ENCODE measurements at regions not wholly inside any gene's neighbourhood (a gene's known extent, or its start where the extent isn't known, plus 50 kb on each side); places are given as distances from the start of the nearest gene placed in this dataset.
A peak's percentile ranks its signal among the peaks of the same experiment; 100 is the strongest.

DNA sequence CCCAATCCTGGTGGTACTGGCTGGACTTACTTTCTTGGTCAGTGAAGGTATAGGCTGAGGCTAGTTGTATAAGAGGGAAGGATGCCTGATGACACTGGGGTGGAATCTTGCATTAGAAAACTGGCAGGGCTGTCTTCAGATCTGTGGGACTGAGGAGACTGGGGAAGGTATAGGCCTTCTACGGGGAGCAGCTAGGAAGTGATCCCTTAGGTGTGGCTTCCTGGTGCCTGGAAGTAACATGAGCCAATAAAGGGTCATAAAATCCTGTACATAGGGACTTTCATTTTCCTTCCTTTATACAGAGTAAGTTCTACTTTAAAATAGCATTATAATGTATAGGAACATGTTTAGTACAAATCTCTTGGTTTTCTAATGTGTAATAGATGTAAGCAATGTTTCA is 716.8 kb downstream of the LRFN5 start:
- Histone ChIP-seq H3K27ac (no peak overlapping the region), H3K4me1 (no peaks in the 10 kb centered on the region), H3K4me3 (no peak overlapping the region), H3K36me3 (no peaks in the 10 kb centered on the region), H3K9me3 (no peaks in the 10 kb centered on the region), H3K27me3 (no peaks in the 10 kb centered on the region)
- ATAC-seq: peak; percentile 28
- WGBS, 2 donors (ENCODE audit: low coverage in 1 of 2): 80 to 86% methylated on average over 1 of the region's 1 CpG
- TF ChIP-seq EP300 (IDR thresholded peaks at IDR 0.05) (no peak), POLR2AphosphoS5 (IDR thresholded peaks at IDR 0.05) (no peak), POLR2A (IDR thresholded peaks at IDR 0.05) (no peak)
- TF ChIP-seq, protein P1, sequence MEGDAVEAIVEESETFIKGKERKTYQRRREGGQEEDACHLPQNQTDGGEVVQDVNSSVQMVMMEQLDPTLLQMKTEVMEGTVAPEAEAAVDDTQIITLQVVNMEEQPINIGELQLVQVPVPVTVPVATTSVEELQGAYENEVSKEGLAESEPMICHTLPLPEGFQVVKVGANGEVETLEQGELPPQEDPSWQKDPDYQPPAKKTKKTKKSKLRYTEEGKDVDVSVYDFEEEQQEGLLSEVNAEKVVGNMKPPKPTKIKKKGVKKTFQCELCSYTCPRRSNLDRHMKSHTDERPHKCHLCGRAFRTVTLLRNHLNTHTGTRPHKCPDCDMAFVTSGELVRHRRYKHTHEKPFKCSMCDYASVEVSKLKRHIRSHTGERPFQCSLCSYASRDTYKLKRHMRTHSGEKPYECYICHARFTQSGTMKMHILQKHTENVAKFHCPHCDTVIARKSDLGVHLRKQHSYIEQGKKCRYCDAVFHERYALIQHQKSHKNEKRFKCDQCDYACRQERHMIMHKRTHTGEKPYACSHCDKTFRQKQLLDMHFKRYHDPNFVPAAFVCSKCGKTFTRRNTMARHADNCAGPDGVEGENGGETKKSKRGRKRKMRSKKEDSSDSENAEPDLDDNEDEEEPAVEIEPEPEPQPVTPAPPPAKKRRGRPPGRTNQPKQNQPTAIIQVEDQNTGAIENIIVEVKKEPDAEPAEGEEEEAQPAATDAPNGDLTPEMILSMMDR (IDR thresholded peaks at IDR 0.05): no peak

DNA sequence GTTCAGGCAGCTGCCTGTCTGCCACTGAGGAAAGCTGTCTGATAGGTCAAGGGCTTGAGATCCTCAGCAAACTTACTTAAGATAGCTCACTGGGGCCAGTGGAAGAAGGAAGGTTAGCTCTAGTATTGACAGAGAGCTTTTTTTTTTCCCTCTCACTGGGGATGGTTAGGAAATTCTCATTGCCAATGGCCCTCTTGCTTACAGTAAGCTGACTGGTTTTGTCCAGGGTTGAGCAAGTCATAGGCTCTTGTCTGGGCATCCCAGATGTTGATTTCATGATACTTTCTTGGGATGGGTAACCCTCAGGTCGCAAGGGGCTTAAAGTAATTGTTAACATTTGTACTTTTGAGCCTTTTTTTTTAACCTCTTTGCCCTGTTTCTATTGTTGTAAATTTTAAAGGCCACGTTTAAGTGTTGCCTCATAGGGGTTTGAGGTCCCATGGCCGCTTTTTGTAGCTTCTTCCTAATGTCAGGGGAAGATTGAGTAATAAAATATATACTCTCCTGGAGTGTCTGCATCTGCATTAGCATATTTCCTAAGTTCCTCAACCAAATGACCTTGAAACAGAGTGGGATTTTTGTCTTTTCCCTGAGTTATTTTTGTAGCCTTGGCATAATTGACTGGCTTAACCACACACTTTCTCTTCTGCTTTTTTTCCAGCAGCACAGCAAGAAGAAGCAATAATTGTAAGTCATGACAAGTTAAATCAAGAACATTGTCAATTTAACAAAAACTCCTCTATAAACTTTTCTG is 716.0 kb downstream of the LRFN5 start:
- H3K27me3 ChIP-seq: no peaks in the 10 kb centered on the region
- H3K36me3 ChIP-seq: no peaks in the 10 kb centered on the region
- TF ChIP-seq POLR2A (IDR thresholded peaks at IDR 0.05) (no peak), POLR2AphosphoS5 (IDR thresholded peaks at IDR 0.05) (no peak), EP300 (IDR thresholded peaks at IDR 0.05) (no peak)
- TF ChIP-seq, protein P1 (IDR thresholded peaks at IDR 0.05): no peak
- 53 to 70% methylated on average over 3 of the region's 3 CpGs for WGBS, 2 donors (ENCODE audit: low coverage in 1 of 2)
- H3K9me3 ChIP-seq: no peaks in the 10 kb centered on the region
- ATAC-seq: peak; percentile 5
- no peaks in the 10 kb centered on the region for H3K4me1 ChIP-seq
- H3K4me3 ChIP-seq: no peak overlapping the region
- H3K27ac ChIP-seq: no peak overlapping the region

DNA sequence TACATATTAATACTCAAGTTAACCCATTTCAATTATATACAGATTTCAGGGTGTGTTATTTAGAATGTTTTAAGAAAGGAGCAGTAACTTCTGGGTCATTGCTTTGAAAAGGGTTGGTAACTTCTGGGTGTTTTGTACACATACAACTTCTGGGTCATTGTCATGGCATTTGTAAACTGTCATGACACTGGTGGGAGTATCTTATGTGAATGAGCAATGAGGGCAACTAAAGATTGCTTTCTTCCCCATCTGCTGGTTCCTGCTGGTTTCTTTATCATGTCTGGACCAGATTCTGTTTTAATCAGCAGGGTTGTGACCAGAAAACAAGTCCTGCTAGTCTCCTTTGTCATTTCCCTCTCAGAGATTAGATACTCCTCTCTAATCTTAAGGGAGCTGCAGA is 713.3 kb downstream of the LRFN5 start:
- TF ChIP-seq EP300 (IDR thresholded peaks at IDR 0.05): no peak
- no peak for TF ChIP-seq POLR2AphosphoS5 (IDR thresholded peaks at IDR 0.05)

DNA sequence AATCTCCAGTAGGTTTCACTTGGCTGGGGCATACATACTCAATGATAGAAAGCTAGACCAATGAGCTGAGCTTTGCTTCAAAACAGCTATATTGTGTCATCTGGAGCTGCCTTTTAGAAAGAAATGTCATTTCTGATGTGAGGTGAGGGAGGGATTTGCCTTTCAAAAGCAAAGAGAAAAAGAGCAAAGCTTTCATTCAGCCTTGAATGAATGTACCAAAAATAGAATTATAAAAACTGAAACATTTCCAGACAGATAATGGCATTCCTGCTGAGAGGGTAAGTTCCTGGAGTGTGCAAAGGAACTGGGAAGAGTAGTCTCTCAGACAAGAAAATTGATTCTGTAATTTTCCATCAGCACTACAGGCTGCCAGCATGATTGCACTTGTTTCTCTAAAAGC is 710.0 kb downstream of the LRFN5 start:
- Histone ChIP-seq H3K27me3 (no peaks in the 10 kb centered on the region), H3K27ac (no peak overlapping the region), H3K4me3 (no peak overlapping the region), H3K9me3 (no peaks in the 10 kb centered on the region), H3K36me3 (no peaks in the 10 kb centered on the region), H3K4me1 (no peaks in the 10 kb centered on the region)
- TF ChIP-seq, protein P1 (IDR thresholded peaks at IDR 0.05): no peak
- TF ChIP-seq POLR2A (IDR thresholded peaks at IDR 0.05) (no peak), POLR2AphosphoS5 (IDR thresholded peaks at IDR 0.05) (no peak), EP300 (IDR thresholded peaks at IDR 0.05) (no peak)
- ATAC-seq: no peak

More for the DNA sequence above, 713.3 kb downstream of the LRFN5 start:
- H3K36me3 ChIP-seq: no peaks in the 10 kb centered on the region
- ATAC-seq: no peak
- H3K27me3 ChIP-seq: no peaks in the 10 kb centered on the region
- no peaks in the 10 kb centered on the region for H3K9me3 ChIP-seq
- H3K4me3 ChIP-seq: no peak overlapping the region
- H3K4me1 ChIP-seq: no peaks in the 10 kb centered on the region
- no peak overlapping the region for H3K27ac ChIP-seq

DNA sequence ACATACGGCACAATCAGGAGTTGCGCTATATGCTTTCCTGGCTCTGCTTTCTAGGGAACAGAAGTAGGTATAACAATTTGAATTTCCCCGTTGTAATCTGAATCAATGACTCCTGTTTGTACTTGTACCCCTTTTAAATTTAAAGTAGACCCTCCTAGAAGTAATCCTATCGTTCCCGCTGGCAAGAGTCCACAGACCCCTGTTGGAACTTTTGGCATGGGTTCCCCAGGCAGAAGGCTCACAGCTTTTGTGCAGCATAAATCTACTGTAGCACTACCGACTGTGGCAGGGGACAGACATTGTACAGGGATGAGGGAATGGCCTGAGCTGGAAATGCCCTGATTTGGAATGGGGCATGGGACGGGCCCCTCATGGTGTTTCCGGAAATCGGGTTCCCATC is 705.2 kb downstream of the LRFN5 start:
- ATAC-seq: no peak
- H3K27ac ChIP-seq: no peak overlapping the region
- no peak overlapping the region for H3K4me3 ChIP-seq
- 79 to 89% methylated on average over 8 to 9 of the region's 9 CpGs for WGBS, 2 donors (ENCODE audit: low coverage in 1 of 2)
- no peaks in the 10 kb centered on the region for H3K27me3 ChIP-seq
- TF ChIP-seq POLR2A (IDR thresholded peaks at IDR 0.05) (no peak), POLR2AphosphoS5 (IDR thresholded peaks at IDR 0.05) (no peak), EP300 (IDR thresholded peaks at IDR 0.05) (no peak)
- TF ChIP-seq, protein P1 (IDR thresholded peaks at IDR 0.05): no peak
- H3K36me3 ChIP-seq: no peaks in the 10 kb centered on the region
- H3K4me1 ChIP-seq: no peaks in the 10 kb centered on the region
- peaks cover 0 to 29% (median 2%) of the 10 kb centered on the region in 3 donors for H3K9me3 ChIP-seq

Data from gastroesophageal sphincter (tissue), 4 donors.